Kidney (tissue), 13 donors: ENCODE measurements at regions not wholly inside any gene's neighbourhood (a gene's known extent, or its start where the extent isn't known, plus 50 kb on each side); places are given as distances from the start of the nearest gene placed in this dataset.

ENCODE experiments used
- DNase-seq, 5 donors: peaks; one replicate each; pipeline ENCODE4 v3.0.0-alpha.2; 2013 to 2020
- FAIRE-seq: peaks from 2 replicates; lab custom pipeline; 2012; peaks lifted over from hg19 to GRCh38; lab: Jason Lieb, UNC
- H3K27ac ChIP-seq, 2 donors: one replicate each; pipeline ENCODE4 v1.7.0; 2013; ENCODE audit warnings: low read depth in 2 of 2, low read length in 2 of 2, inconsistent platforms in 1 of 2
- H3K27me3 ChIP-seq: one replicate; pipeline ENCODE4 v1.7.1; 2013; ENCODE audit warnings: low read length, inconsistent platforms; ENCODE audit not compliant: control insufficient read depth, insufficient read depth
- H3K36me3 ChIP-seq, 3 donors: one replicate each; pipeline versions ENCODE4 v1.7.0 to v1.7.1; 2013; ENCODE audit warnings: low read length in 3 of 3, control low read depth in 1 of 3, inconsistent platforms in 1 of 3; ENCODE audit not compliant: insufficient read depth in 3 of 3, control insufficient read depth in 2 of 3
- H3K4me1 ChIP-seq, 3 donors: one replicate each; pipeline versions ENCODE4 v1.7.0 to v1.7.1; 2013; ENCODE audit warnings: low read length in 3 of 3, inconsistent platforms in 1 of 3, low read depth in 1 of 3; ENCODE audit not compliant: control insufficient read depth in 2 of 3, insufficient read depth in 2 of 3
- H3K4me3 ChIP-seq, 3 donors: one replicate each; pipeline versions ENCODE4 v1.7.0 to v1.8.1; 2013; ENCODE audit warnings: low read length in 3 of 3, control low read depth in 1 of 3, inconsistent platforms in 1 of 3
- H3K9ac ChIP-seq, 3 donors: one replicate each; pipeline versions ENCODE4 v1.7.0 to v1.7.1; 2013; ENCODE audit warnings: low read length in 3 of 3, control low read depth in 1 of 3, inconsistent platforms in 1 of 3
- H3K9me3 ChIP-seq, 3 donors: one replicate each; pipeline versions ENCODE4 v1.7.0 to v1.7.1; 2013; ENCODE audit warnings: low read length in 3 of 3, control low read depth in 1 of 3, inconsistent platforms in 1 of 3; ENCODE audit not compliant: control insufficient read depth in 2 of 3, insufficient read depth in 1 of 3
- CTCF ChIP-seq: IDR thresholded peaks from 3 replicates; pipeline ENCODE4 v1.5.1; 2012; ENCODE audit warnings: mild to moderate bottlenecking, moderate library complexity, borderline replicate concordance; ENCODE audit not compliant: insufficient read depth; ENCODE audit errors: extremely low read depth
- intact Hi-C: fragments of 100-400 bp; cut with DNase I; formaldehyde crosslinking; loops from one replicate; pipeline ENCODE4 v1.11.1; 2022
- donor health status: control.
- donor health status: control.
- donor health status: control.
- donor health status: control.
- donor health status: control.
- donor health status: DM: yes; HTN: yes; CAD: no.
- donor health status: Normal renal cell carcinoma (clear cell type).

- H3K9me3 ChIP-seq, result peaks cover 0 to 4% (median 0%) of the 10 kb centered on the region in 3 donors
- no peak for TF ChIP-seq CTCF
- no peak overlapping the region for H3K9ac ChIP-seq
- DNase-seq, result no peak
- H3K27me3 ChIP-seq, result no peaks in the 10 kb centered on the region
- no peaks in the 10 kb centered on the region for H3K36me3 ChIP-seq
- H3K4me3 ChIP-seq, result no peak overlapping the region
- intact Hi-C loops, result no loop called here
- no peak for FAIRE-seq
- no peaks in the 10 kb centered on the region for H3K4me1 ChIP-seq
- no peak overlapping the region for H3K27ac ChIP-seq
Measured at GRCh38 chr10:25094590-25094989, 78.2 kb downstream of the THNSL1 start.

- TF ChIP-seq CTCF, result no peak
- Histone ChIP-seq H3K27ac (no peak overlapping the region), H3K9ac (no peak overlapping the region), H3K9me3 (peaks cover 0 to 4% (median 0%) of the 10 kb centered on the region in 3 donors), H3K36me3 (no peaks in the 10 kb centered on the region), H3K4me3 (no peak overlapping the region), H3K27me3 (no peaks in the 10 kb centered on the region), H3K4me1 (no peaks in the 10 kb centered on the region)
- FAIRE-seq (no peak), DNase-seq (no peak)
- intact Hi-C loops, result no loop called here
Measured at GRCh38 chr10:25097669-25098411, 77.0 kb upstream of the GPR158 start.

DNA sequence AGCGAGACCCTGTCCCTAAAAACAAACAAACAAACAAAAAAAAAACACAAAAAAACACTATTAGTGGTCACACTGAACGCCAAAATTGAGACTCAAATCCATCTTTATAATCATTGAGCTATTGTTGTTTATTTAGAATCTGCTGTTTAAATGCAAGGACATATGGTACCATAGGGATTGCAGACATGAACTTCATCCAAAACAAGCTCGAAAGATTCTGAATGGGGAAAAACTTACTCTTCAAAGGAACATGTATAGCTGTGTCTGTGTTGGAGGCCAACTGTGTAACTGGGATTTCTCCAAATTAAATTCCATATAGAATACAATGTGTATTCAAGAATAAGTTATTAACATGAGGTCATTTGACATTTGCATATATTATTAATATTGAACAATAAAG, 74.7 kb upstream of the GPR158 start:
- intact Hi-C loops, result no loop called here
- no peak overlapping the region for H3K27ac ChIP-seq
- no peak for FAIRE-seq
- no peaks in the 10 kb centered on the region for H3K4me1 ChIP-seq
- no peaks in the 10 kb centered on the region for H3K36me3 ChIP-seq
- no peaks in the 10 kb centered on the region for H3K27me3 ChIP-seq
- no peaks in the 10 kb centered on the region for H3K9me3 ChIP-seq
- no peak overlapping the region for H3K4me3 ChIP-seq
- no peak for TF ChIP-seq CTCF
- no peak for DNase-seq
- H3K9ac ChIP-seq, result no peak overlapping the region
